ENCODE measurements at regions not wholly inside any gene's neighbourhood (a gene's known extent, or its start where the extent isn't known, plus 50 kb on each side); places are given as distances from the start of the nearest gene placed in this dataset.

- no peak overlapping the region for H4K91ac ChIP-seq (ENCODE audit: insufficient read depth, low read depth, low read length)
- no peak overlapping the region for H3K27ac ChIP-seq (ENCODE audit: insufficient read depth, low read length)
- TF ChIP-seq ELK1 (IDR thresholded peaks at IDR 0.05; ENCODE audit: borderline replicate concordance, low read depth, low read length) (no peak), CHD1 (IDR thresholded peaks at IDR 0.05; ENCODE audit: low read depth, low read length) (no peak), CTCF (conservative IDR thresholded peaks at IDR 0.05; ENCODE audit: low read depth, low read length) (no peak), RCOR1 (IDR thresholded peaks at IDR 0.05; ENCODE audit: insufficient replicate concordance, low read length) (no peak), SMC3 (IDR thresholded peaks at IDR 0.05; ENCODE audit: low read depth, low read length) (no peak), FOS (IDR thresholded peaks at IDR 0.05; ENCODE audit: low read depth, low read length) (no peak), BHLHE40 (IDR thresholded peaks at IDR 0.05; ENCODE audit: low read depth, low read length) (no peak), MAZ (IDR thresholded peaks at IDR 0.05; ENCODE audit: borderline replicate concordance, low read depth, low read length) (no peak), POLR2A (IDR thresholded peaks at IDR 0.05; ENCODE audit: low read depth, low read length) (no peak), RFX5 (IDR thresholded peaks at IDR 0.05; ENCODE audit: low read depth, low read length) (no peak), MAFK (IDR thresholded peaks at IDR 0.05; ENCODE audit: low read depth, low read length) (no peak), RAD21 (IDR thresholded peaks at IDR 0.05; ENCODE audit: low read length) (no peak), NFE2L2 (IDR thresholded peaks at IDR 0.05; ENCODE audit: low read depth, low read length) (no peak), CEBPB (IDR thresholded peaks at IDR 0.05; ENCODE audit: low read depth, low read length) (no peak)
- no peak overlapping the region for H3K4ac ChIP-seq (ENCODE audit: low read depth, low read length)
- no peak overlapping the region for H3K4me2 ChIP-seq (ENCODE audit: low read depth, low read length)
- no peaks in the 10 kb centered on the region for H3K36me3 ChIP-seq (ENCODE audit: control insufficient read depth, insufficient read depth, low read length)
- ATAC-seq (ENCODE audit: low read depth) (no peak), DNase-seq (no peak)
- no peak overlapping the region for H3K18ac ChIP-seq (ENCODE audit: low read depth, low read length)
- H2AK9ac ChIP-seq (replicated peaks; ENCODE audit: low read depth, low read length, poor library complexity), result no peak overlapping the region
- H3K9me3 ChIP-seq (ENCODE audit: control insufficient read depth, insufficient read depth, low read length), result peaks cover 19% of the 10 kb centered on the region
- no TSS peak for BruUV-seq (replicated peaks)
- H3K14ac ChIP-seq (replicated peaks; ENCODE audit: low read depth, low read length), result no peak overlapping the region
- intact Hi-C loops (cut with micrococcal nuclease) (loop anchor here (1.0 kb wide), 1 partner anchor 17 kb away; no protein-coding TSS in a partner anchor), in situ Hi-C loops (cut with MboI; ENCODE audit: low sequenced_read_pairs) (no loop called here), dilution Hi-C loops (cut with HindIII; ENCODE audit: low sequenced_read_pairs, unreplicated experiment) (no loop called here)
- H2AFZ ChIP-seq (replicated peaks; ENCODE audit: low read length, poor library complexity), result no peak overlapping the region
- no peak overlapping the region for H2BK5ac ChIP-seq (ENCODE audit: low read depth, low read length, poor library complexity, severe bottlenecking)
- no CpG with 5 or more reads among the region's 3 CpGs for WGBS, 2 experiments (ENCODE audit: extremely low coverage in 2 of 2, insufficient read length in 1 of 2)
- no peak overlapping the region for H2BK20ac ChIP-seq (ENCODE audit: low read depth, low read length)
- H2AK5ac ChIP-seq (ENCODE audit: low read depth, low read length), result no peak overlapping the region
- H3K9me1 ChIP-seq (ENCODE audit: insufficient read depth, low read length), result no peaks in the 10 kb centered on the region
- H2BK120ac ChIP-seq (ENCODE audit: low read depth, low read length), result no peak overlapping the region
- ChIA-PET CTCF (no interaction called here), POLR2A (ENCODE audit: unreplicated experiment) (no interaction called here)
- H2BK15ac ChIP-seq (ENCODE audit: low read depth, low read length), result no peak overlapping the region
- no peak overlapping the region for H4K8ac ChIP-seq (ENCODE audit: low read depth in 2 of 2, low read length in 2 of 2)
- no peak overlapping the region for H3K56ac ChIP-seq (ENCODE audit: extremely low read depth, insufficient read depth, low read length)
- no peak overlapping the region for H3K23ac ChIP-seq (ENCODE audit: low read depth, low read length)
- H3K4me3 ChIP-seq (ENCODE audit: insufficient read depth, low read depth, low read length), result no peak overlapping the region
- no peaks in the 10 kb centered on the region for H3K27me3 ChIP-seq (ENCODE audit: control insufficient read depth, insufficient read depth, low read length)
- no peak overlapping the region for H4K5ac ChIP-seq (ENCODE audit: low read depth, low read length)
- H3K79me1 ChIP-seq (ENCODE audit: low read depth in 1 of 2, low read length in 2 of 2), result no peaks in the 10 kb centered on the region
- no peaks in the 10 kb centered on the region for H4K20me1 ChIP-seq (ENCODE audit: insufficient read depth, low read length)
- no peaks in the 10 kb centered on the region for H3K4me1 ChIP-seq (ENCODE audit: control insufficient read depth, insufficient read depth, low read length)
- H3K9ac ChIP-seq (ENCODE audit: low read depth, low read length), result no peak overlapping the region
Measured at GRCh38 chr1:213678753-213679152, 309.0 kb upstream of the PROX1 start.

All from IMR-90 (cell line).